ENCODE measurements at regions not wholly inside any gene's neighbourhood (a gene's known extent, or its start where the extent isn't known, plus 50 kb on each side); places are given as distances from the start of the nearest gene placed in this dataset.

DNA sequence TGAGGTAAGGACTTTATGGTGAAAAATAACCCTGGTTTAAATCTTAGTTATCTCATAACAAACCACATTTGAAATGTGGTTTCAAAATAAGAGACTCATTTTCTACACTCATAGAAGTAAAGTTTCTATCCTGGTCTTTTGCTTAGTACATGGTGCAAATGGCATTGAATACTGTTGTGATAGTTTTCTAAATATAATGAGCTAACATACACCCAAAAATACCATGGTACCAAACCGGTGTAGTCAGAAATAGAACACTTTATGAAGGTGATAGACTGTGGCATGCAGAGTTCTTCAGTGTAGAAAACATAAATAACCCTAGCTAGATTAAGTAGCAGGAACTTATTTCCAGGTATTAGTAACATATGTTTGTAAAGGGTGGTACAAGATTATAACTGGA, 629.4 kb downstream of the PLOD2 start:
- Histone ChIP-seq H3K79me1 (ENCODE audit: insufficient read depth, low read depth, low read length, poor library complexity, severe bottlenecking) (no peaks in the 10 kb centered on the region), H2AK5ac (ENCODE audit: insufficient read length, low read length) (no peak overlapping the region), H4K5ac (ENCODE audit: insufficient read length, low read depth, low read length) (no peak overlapping the region), H3K4me2 (ENCODE audit: insufficient read depth, insufficient read length, low read length) (no peak overlapping the region), H4K8ac (replicated peaks; ENCODE audit: insufficient read length, low read depth, low read length) (no peak overlapping the region), H2AFZ (ENCODE audit: low read length) (no peak overlapping the region), H3K18ac (ENCODE audit: insufficient read length, low read depth, low read length) (no peak overlapping the region), H4K20me1 (ENCODE audit: control insufficient read depth, insufficient read depth, insufficient read length) (no peaks in the 10 kb centered on the region), H3K4ac (ENCODE audit: low read depth, low read length) (no peak overlapping the region), H3K9me3 (ENCODE audit: control insufficient read depth, low read depth, low read length) (no peaks in the 10 kb centered on the region), H3K27me3 (ENCODE audit: insufficient read depth, low read length) (no peaks in the 10 kb centered on the region), H4K91ac (ENCODE audit: insufficient read length, low read depth, low read length) (no peak overlapping the region), H2BK5ac (ENCODE audit: insufficient read length, low read length) (no peak overlapping the region), H2BK20ac (ENCODE audit: low read depth, low read length, poor library complexity, severe bottlenecking) (no peak overlapping the region), H3K14ac (ENCODE audit: insufficient read depth, low read length) (no peak overlapping the region), H3K23me2 (ENCODE audit: insufficient read length, low read depth, low read length, poor library complexity, severe bottlenecking) (no peaks in the 10 kb centered on the region), H3K27ac (ENCODE audit: insufficient read length, low read depth, low read length) (no peak overlapping the region), H2BK15ac (ENCODE audit: low read depth, low read length) (no peak overlapping the region), H3K23ac (ENCODE audit: insufficient read length, low read depth, low read length) (no peak overlapping the region), H3K56ac (ENCODE audit: insufficient read length, low read depth, low read length) (no peak overlapping the region), H3T11ph (ENCODE audit: low read length) (no peak overlapping the region), H3K79me2 (ENCODE audit: insufficient read depth, low read length) (no peaks in the 10 kb centered on the region), H2BK12ac (ENCODE audit: insufficient read length, low read depth, low read length) (no peak overlapping the region), H3K9ac (ENCODE audit: extremely low read depth, insufficient read length, low read length) (no peak overlapping the region), H2BK120ac (ENCODE audit: low read depth, low read length, poor library complexity, severe bottlenecking) (no peak overlapping the region), H3K4me1 (ENCODE audit: insufficient read depth, low read length) (no peaks in the 10 kb centered on the region)
- no peak overlapping the region for H3K27ac Mint-ChIP-seq
- TF ChIP-seq CTCF (conservative IDR thresholded peaks at IDR 0.05), result no peak
- no peaks in the 10 kb centered on the region for H3K27me3 Mint-ChIP-seq (ENCODE audit: low read depth)
- H3K36me3 Mint-ChIP-seq (ENCODE audit: insufficient read depth in 1 of 3, low read depth in 3 of 3), result no peaks in the 10 kb centered on the region
- H3K9me3 Mint-ChIP-seq, result no peaks in the 10 kb centered on the region
- DNase-seq, result no peak
- WGBS (ENCODE audit: extremely low coverage, insufficient read length, low lambda C conversion rate), result no CpG with 5 or more reads among the region's 1 CpG
- H3K4me1 Mint-ChIP-seq, result peaks cover 3 to 6% of the 10 kb centered on the region in 2 experiments; a peak in 2 of 4 replicates
- H3K4me3 Mint-ChIP-seq, result no peak overlapping the region

Measured in H9 (cell line).